ENCODE measurements at regions not wholly inside any gene's neighbourhood (a gene's known extent, or its start where the extent isn't known, plus 50 kb on each side); places are given as distances from the start of the nearest gene placed in this dataset.
A peak's percentile ranks its signal among the peaks of the same experiment; 100 is the strongest.

GRCh38 chr5:23025629-23026233 lies 172.6 kb upstream of the CDH12 start:
- no peak for TF ChIP-seq CTCF (IDR thresholded peaks at IDR 0.05)
- TF ChIP-seq POLR2A (IDR thresholded peaks at IDR 0.05) = no peak
- H3K27ac ChIP-seq = no peak overlapping the region
- DNase-seq = no peak
- no peaks in the 10 kb centered on the region for H3K36me3 ChIP-seq (ENCODE audit: low read depth, missing control alignments)
- 84 to 100% methylated on average over 1 of the region's 1 CpG for WGBS, 2 donors
- intact Hi-C loops (cut with DNase I; ENCODE audit: low total_unique reads) = no loop called here
- H3K4me3 ChIP-seq = no peak overlapping the region
- H3K27me3 ChIP-seq = no peaks in the 10 kb centered on the region
- H3K4me1 ChIP-seq = no peaks in the 10 kb centered on the region
- no peaks in the 10 kb centered on the region for H3K9me3 ChIP-seq

GRCh38 chr5:23024470-23024869 lies 171.3 kb upstream of the CDH12 start:
- no peaks in the 10 kb centered on the region for H3K27me3 ChIP-seq
- H3K9me3 ChIP-seq = no peaks in the 10 kb centered on the region
- WGBS, 2 donors = 76 to 79% methylated on average over 5 of the region's 5 CpGs
- H3K27ac ChIP-seq = no peak overlapping the region
- no peaks in the 10 kb centered on the region for H3K4me1 ChIP-seq
- H3K36me3 ChIP-seq (ENCODE audit: low read depth, missing control alignments) = no peaks in the 10 kb centered on the region
- DNase-seq = no peak
- no peak overlapping the region for H3K4me3 ChIP-seq
- no peak for TF ChIP-seq POLR2A (IDR thresholded peaks at IDR 0.05)
- no peak for TF ChIP-seq CTCF (IDR thresholded peaks at IDR 0.05)
- intact Hi-C loops (cut with DNase I; ENCODE audit: low total_unique reads) = no loop called here

GRCh38 chr5:23014825-23015224 lies 161.7 kb upstream of the CDH12 start:
- H3K9me3 ChIP-seq = no peaks in the 10 kb centered on the region
- intact Hi-C loops (cut with DNase I; ENCODE audit: low total_unique reads) = no loop called here
- WGBS, 2 donors = 50 to 63% methylated on average over 4 of the region's 4 CpGs

GRCh38 chr5:23014266-23014665 lies 161.1 kb upstream of the CDH12 start:
- 56 to 60% methylated on average over 1 of the region's 1 CpG for WGBS, 2 donors
- Histone ChIP-seq H3K9me3 (no peaks in the 10 kb centered on the region), H3K27ac (no peak overlapping the region), H3K27me3 (no peaks in the 10 kb centered on the region), H3K4me1 (no peaks in the 10 kb centered on the region), H3K36me3 (ENCODE audit: low read depth, missing control alignments) (no peaks in the 10 kb centered on the region), H3K4me3 (no peak overlapping the region)
- no peak for DNase-seq
- TF ChIP-seq CTCF (IDR thresholded peaks at IDR 0.05) = no peak
- no peak for TF ChIP-seq POLR2A (IDR thresholded peaks at IDR 0.05)
- intact Hi-C loops (cut with DNase I; ENCODE audit: low total_unique reads) = no loop called here

More at GRCh38 chr5:23014825-23015224, 161.7 kb upstream of the CDH12 start:
- Histone ChIP-seq H3K27ac (no peak overlapping the region), H3K4me1 (no peaks in the 10 kb centered on the region), H3K36me3 (ENCODE audit: low read depth, missing control alignments) (no peaks in the 10 kb centered on the region), H3K4me3 (no peak overlapping the region), H3K27me3 (no peaks in the 10 kb centered on the region)
- no peak for DNase-seq
- no peak for TF ChIP-seq CTCF (IDR thresholded peaks at IDR 0.05)
- no peak for TF ChIP-seq POLR2A (IDR thresholded peaks at IDR 0.05)

- no peak for TF ChIP-seq CTCF (IDR thresholded peaks at IDR 0.05)
- no peak for TF ChIP-seq POLR2A (IDR thresholded peaks at IDR 0.05)
- Histone ChIP-seq H3K4me1 (no peaks in the 10 kb centered on the region), H3K27me3 (no peaks in the 10 kb centered on the region), H3K9me3 (no peaks in the 10 kb centered on the region), H3K27ac (no peak overlapping the region), H3K4me3 (peak overlapping the region in 1 of 2 donors; percentile 9), H3K36me3 (ENCODE audit: low read depth, missing control alignments) (no peaks in the 10 kb centered on the region)
- DNase-seq = no peak
- intact Hi-C loops (cut with DNase I; ENCODE audit: low total_unique reads) = no loop called here
- WGBS, 2 donors = 50 to 56% methylated on average over 4 of the region's 4 CpGs
These were observed 160.4 kb upstream of the CDH12 start for GRCh38 chr5:23013395-23013998.

Measured in testis (tissue), 2 donors.